PC-3 (cell line): ENCODE measurements at regions not wholly inside any gene's neighbourhood (a gene's known extent, or its start where the extent isn't known, plus 50 kb on each side); places are given as distances from the start of the nearest gene placed in this dataset.

Experiments used
- ATAC-seq: fragments of 200-7000 bp; cut with Tn5 transposase; 2 replicates; pipeline ENCODE4 v1.9.1; 2020; ENCODE audit warnings: mild to moderate bottlenecking, moderate library complexity
- BruUV-seq: library from RNA; stranded (reverse); fragments of 400-500 nt; replicated peaks from 2 replicates; lab custom pipeline; 2021; lab: Mats Ljungman, UMichigan
- CTCF ChIA-PET: fragments of 300-600 bp; sonication (Branson Sonifier 250); formaldehyde crosslinking; loops from one replicate; lab custom pipeline; 2022; ENCODE audit warnings: antibody characterized with exemption; lab: Charles Lee
- POLR2A ChIA-PET: fragments of 300-600 bp; sonication (Branson Sonifier 250); formaldehyde crosslinking; loops from one replicate; lab custom pipeline; 2022; ENCODE audit warnings: antibody characterized with exemption; ENCODE audit not compliant: unreplicated experiment; lab: Charles Lee
- DNase-seq: peaks from one replicate; pipeline ENCODE4 v3.0.0-alpha.2; 2015
- H2AFZ ChIP-seq: fragments of 300-600 bp; sonication (generic); 2 replicates; pipeline ENCODE4 v1.6.0; 2016; ENCODE audit warnings: antibody characterized with exemption, low read length
- H3F3A ChIP-seq: fragments of 300-600 bp; sonication (generic); one replicate; pipeline ENCODE4 v1.6.0; 2017; ENCODE audit warnings: antibody characterized with exemption, low read length, control low read depth, mild to moderate bottlenecking; ENCODE audit not compliant: unreplicated experiment
- H3K27ac ChIP-seq: fragments of 300-600 bp; sonication (generic); 2 replicates; pipeline ENCODE4 v1.5.1; 2016; ENCODE audit warnings: mild to moderate bottlenecking, low read length
- H3K27me3 ChIP-seq: fragments of 300-600 bp; sonication (generic); 2 replicates; pipeline ENCODE4 v1.6.1; 2016; ENCODE audit warnings: low read length, mixed read lengths
- H3K36me3 ChIP-seq: fragments of 300-600 bp; sonication (generic); 2 replicates; pipeline ENCODE4 v1.6.1; 2016; ENCODE audit warnings: low read depth, mixed run types, low read length, mixed read lengths
- H3K4me1 ChIP-seq: fragments of 300-600 bp; sonication (generic); 2 replicates; pipeline ENCODE4 v1.5.1; 2016; ENCODE audit warnings: low read length; ENCODE audit not compliant: insufficient read depth
- H3K4me2 ChIP-seq: fragments of 300-600 bp; sonication (generic); 2 replicates; pipeline ENCODE4 v1.6.0; 2016; ENCODE audit warnings: low read length
- H3K4me3 ChIP-seq: fragments of 300-600 bp; sonication (generic); 2 replicates; pipeline ENCODE4 v1.5.1; 2016; ENCODE audit warnings: mild to moderate bottlenecking, low read length, mixed read lengths
- H3K79me2 ChIP-seq: fragments of 300-600 bp; sonication (generic); 2 replicates; pipeline ENCODE4 v1.6.1; 2017; ENCODE audit warnings: low read length, mixed read lengths
- H3K9ac ChIP-seq: fragments of 300-600 bp; sonication (generic); 2 replicates; pipeline ENCODE4 v1.6.0; 2016; ENCODE audit warnings: mild to moderate bottlenecking, low read length
- H3K9me2 ChIP-seq: fragments of 300-600 bp; sonication (generic); replicated peaks from 2 replicates; pipeline ENCODE4 v1.6.1; 2016; ENCODE audit warnings: mixed run types, low read length, mixed read lengths
- H3K9me3 ChIP-seq: fragments of 300-600 bp; sonication (generic); 2 replicates; pipeline ENCODE4 v1.6.1; 2016; ENCODE audit warnings: low read length, mixed read lengths
- H4K20me1 ChIP-seq: fragments of 300-600 bp; sonication (generic); 2 replicates; pipeline ENCODE4 v1.6.1; 2016; ENCODE audit warnings: low read length, mixed read lengths
- CTCF ChIP-seq: fragments of 300-600 bp; sonication (generic); conservative IDR thresholded peaks from 2 replicates; pipeline ENCODE4 v1.5.1; 2017; ENCODE audit warnings: antibody characterized with exemption, low read depth, mild to moderate bottlenecking, low read length
- EZH2 ChIP-seq: fragments of 300-600 bp; sonication (generic); IDR thresholded peaks from one replicate; pipeline ENCODE4 v1.6.1; 2017; ENCODE audit warnings: antibody characterized with exemption, mild to moderate bottlenecking, low read length; ENCODE audit not compliant: unreplicated experiment
- EZH2phosphoT487 ChIP-seq: fragments of 300-600 bp; sonication (generic); IDR thresholded peaks from 2 replicates; pipeline ENCODE4 v1.6.1; 2018; ENCODE audit warnings: mild to moderate bottlenecking, antibody characterized with exemption, low read length, borderline replicate concordance
- intact Hi-C: fragments of 100-400 bp; cut with micrococcal nuclease; formaldehyde crosslinking; loops from 2 replicates; pipeline ENCODE4 v1.9.0; 2023

- Histone ChIP-seq H3K9me3 (no peaks in the 10 kb centered on the region), H3K27ac (no peak overlapping the region), H4K20me1 (no peaks in the 10 kb centered on the region), H3K4me1 (no peaks in the 10 kb centered on the region), H3K36me3 (no peaks in the 10 kb centered on the region), H3K79me2 (no peaks in the 10 kb centered on the region), H3K9me2 (no peaks in the 10 kb centered on the region), H3K4me2 (no peak overlapping the region), H3F3A (no peaks in the 10 kb centered on the region), H3K27me3 (peaks cover 20% of the 10 kb centered on the region; the same call in 1 of the 2 replicates), H3K9ac (no peak overlapping the region), H3K4me3 (no peak overlapping the region), H2AFZ (no peak overlapping the region)
- no TSS peak for BruUV-seq
- intact Hi-C loops, result no loop called here
- DNase-seq (no peak), ATAC-seq (no peak)
- ChIA-PET CTCF (no interaction called here), POLR2A (no interaction called here)
- TF ChIP-seq EZH2 (no peak), CTCF (no peak), EZH2phosphoT487 (no peak)
Observed at GRCh38 chr1:82598812-82599211, 798.1 kb downstream of the ADGRL2 start.

- TF ChIP-seq CTCF, result no peak
- no peak for TF ChIP-seq EZH2
- TF ChIP-seq EZH2phosphoT487, result no peak
- Histone ChIP-seq H3K9me3 (no peaks in the 10 kb centered on the region), H4K20me1 (no peaks in the 10 kb centered on the region), H3K9ac (no peak overlapping the region), H3K79me2 (no peaks in the 10 kb centered on the region), H3K36me3 (no peaks in the 10 kb centered on the region), H3K27ac (no peak overlapping the region), H3F3A (no peaks in the 10 kb centered on the region), H3K9me2 (no peaks in the 10 kb centered on the region), H3K27me3 (peaks cover 20% of the 10 kb centered on the region; the same call in 1 of the 2 replicates), H2AFZ (no peak overlapping the region), H3K4me2 (no peak overlapping the region), H3K4me3 (no peak overlapping the region), H3K4me1 (no peaks in the 10 kb centered on the region)
- no TSS peak for BruUV-seq
- intact Hi-C loops, result no loop called here
- CTCF ChIA-PET, result no interaction called here
- ATAC-seq (no peak), DNase-seq (no peak)
- POLR2A ChIA-PET, result no interaction called here
Observed at GRCh38 chr1:82598337-82598736, 797.6 kb downstream of the ADGRL2 start.

- Histone ChIP-seq H3K4me1 (no peaks in the 10 kb centered on the region), H3K4me3 (no peak overlapping the region), H2AFZ (no peak overlapping the region), H3K9ac (no peak overlapping the region), H4K20me1 (no peaks in the 10 kb centered on the region), H3K36me3 (no peaks in the 10 kb centered on the region), H3K27ac (no peak overlapping the region), H3K9me2 (no peaks in the 10 kb centered on the region), H3K9me3 (no peaks in the 10 kb centered on the region), H3K79me2 (no peaks in the 10 kb centered on the region), H3K27me3 (peaks cover 20% of the 10 kb centered on the region; the same call in 1 of the 2 replicates), H3F3A (no peaks in the 10 kb centered on the region), H3K4me2 (no peak overlapping the region)
- POLR2A ChIA-PET, result no interaction called here
- TF ChIP-seq CTCF (no peak), EZH2phosphoT487 (no peak), EZH2 (no peak)
- BruUV-seq, result no TSS peak
- intact Hi-C loops, result no loop called here
- CTCF ChIA-PET, result no interaction called here
- ATAC-seq (no peak), DNase-seq (no peak)
Observed at GRCh38 chr1:82597649-82598048, 796.9 kb downstream of the ADGRL2 start.
